CD4-positive, alpha-beta T cell treated with Interleukin-2 at 100 ng/mL for 4 hours (primary cell): ENCODE measurements at regions not wholly inside any gene's neighbourhood (a gene's known extent, or its start where the extent isn't known, plus 50 kb on each side); places are given as distances from the start of the nearest gene placed in this dataset.
"Not testable (repeated sequence)": the region's sequence is repeated elsewhere in the genome, so short reads cannot be mapped to it uniquely, and the experiment has no call there.

ENCODE experiments used
- DNase-seq: peaks from one replicate; pipeline ENCODE4 v3.0.0-alpha.2; 2020; ENCODE audit warnings: low spot score

- DNase-seq = no peak
Measured at GRCh38 chr1:200281201-200281835, 128.5 kb downstream of the ZNF281 start.

GRCh38 chr1:200279810-200280411 is 129.9 kb downstream of the ZNF281 start:
- DNase-seq = peak; percentile 38

GRCh38 chr1:200275816-200276453 is 133.9 kb downstream of the ZNF281 start:
- DNase-seq = no peak

GRCh38 chr1:200275415-200275814 is 134.4 kb downstream of the ZNF281 start:
- DNase-seq = no peak

DNA sequence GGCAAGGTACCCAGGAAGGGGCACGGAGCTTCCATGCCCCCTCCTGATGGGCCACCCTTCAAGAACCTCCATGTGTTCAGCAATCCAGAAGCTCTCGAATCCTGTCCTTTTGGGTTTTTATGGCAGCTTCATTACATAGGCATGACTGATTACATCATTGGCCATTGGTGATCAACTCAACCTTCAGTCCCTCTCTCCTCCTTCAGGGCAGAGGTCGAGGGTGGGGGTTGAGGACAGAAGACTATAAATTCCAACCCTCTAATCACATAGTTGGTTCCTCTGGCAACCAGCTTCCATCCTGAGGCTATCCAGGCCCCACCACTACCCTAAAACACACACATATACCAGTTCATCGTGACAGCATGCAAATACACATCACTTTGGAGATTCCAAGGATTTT is 135.7 kb downstream of the ZNF281 start:
- no peak for DNase-seq

GRCh38 chr1:200272481-200273068 is 137.3 kb downstream of the ZNF281 start:
- no peak for DNase-seq

GRCh38 chr1:200269256-200269655 is 140.6 kb downstream of the ZNF281 start:
- no peak for DNase-seq

GRCh38 chr1:200267937-200268336 is 141.9 kb downstream of the ZNF281 start:
- DNase-seq = no peak

DNA sequence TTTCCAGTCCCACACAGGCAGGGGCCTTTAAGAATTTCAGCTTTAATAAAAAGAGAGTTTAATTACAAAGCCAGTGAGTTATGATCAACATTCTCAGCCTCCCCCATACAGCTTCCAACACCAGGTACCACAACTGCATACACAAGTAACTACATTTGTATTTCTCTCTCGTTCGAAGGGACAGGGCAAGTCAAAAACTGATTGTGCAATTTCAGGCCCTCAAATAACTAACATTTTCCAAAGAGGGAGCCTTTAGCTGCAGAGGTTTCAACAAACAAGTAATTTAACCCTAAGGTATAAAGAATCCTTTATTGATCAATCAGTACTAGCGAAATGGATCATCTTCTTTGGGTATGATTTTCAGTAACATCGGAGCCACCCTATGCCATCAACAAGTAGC is 142.4 kb downstream of the ZNF281 start:
- no peak for DNase-seq

DNA sequence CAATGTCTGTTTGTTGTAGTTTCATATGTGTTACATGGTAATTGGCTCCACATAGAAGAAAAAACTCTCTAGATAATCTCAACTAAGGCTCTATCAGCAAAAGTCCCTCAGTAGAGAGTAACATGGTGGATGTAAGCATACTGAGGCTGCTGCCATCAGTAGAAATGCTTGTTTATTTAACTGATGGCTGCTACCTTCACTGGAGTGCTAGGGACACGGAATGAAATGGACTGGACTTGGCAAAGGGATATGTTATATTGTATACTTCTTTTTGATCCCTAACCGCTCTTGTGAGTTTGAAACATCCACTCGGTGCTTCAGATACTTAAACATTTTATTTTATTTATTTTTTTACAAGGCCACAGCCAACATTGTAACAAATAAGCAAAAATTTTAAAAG is 143.0 kb downstream of the ZNF281 start:
- DNase-seq = no peak

- DNase-seq = no peak
Measured at GRCh38 chr1:200265881-200266280, 144.0 kb downstream of the ZNF281 start.

DNA sequence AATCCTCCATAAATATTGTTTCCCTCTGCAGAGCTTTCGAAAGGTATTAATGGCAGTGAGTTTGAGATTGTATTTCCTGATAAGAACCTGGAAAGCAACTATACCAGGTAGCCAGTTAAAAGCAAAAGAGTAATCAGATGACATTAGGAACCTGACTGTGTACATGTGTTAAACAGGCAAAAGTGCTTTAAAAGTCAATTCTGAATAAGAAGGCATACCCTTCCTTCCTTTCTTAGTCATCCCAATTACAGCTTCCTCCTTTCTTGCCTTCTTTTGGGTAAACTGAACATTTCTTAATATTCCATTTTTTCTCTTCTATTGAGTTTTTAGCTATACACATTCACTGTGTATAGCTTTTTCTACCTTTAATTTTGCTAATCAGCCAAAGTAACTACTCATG is 144.7 kb downstream of the ZNF281 start:
- DNase-seq = no peak

DNA sequence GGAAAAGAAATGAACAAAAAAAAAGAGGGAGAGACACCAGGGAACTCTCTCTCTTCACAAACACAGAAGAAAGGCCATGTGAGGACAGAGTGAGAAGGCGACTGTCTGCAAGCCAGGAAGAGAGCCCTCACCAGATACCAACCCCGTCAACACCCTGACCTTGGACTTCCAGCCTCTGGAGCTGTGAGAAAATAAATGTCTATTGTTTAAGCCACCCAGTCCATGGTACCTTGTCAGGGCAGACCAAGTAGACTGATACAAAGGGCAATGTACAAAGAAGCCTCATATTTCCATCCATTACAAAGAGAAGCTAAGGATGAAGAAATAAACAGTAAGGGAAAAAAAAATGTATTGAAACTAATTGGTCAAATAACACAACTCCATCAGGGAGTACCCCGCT is 146.6 kb downstream of the ZNF281 start:
- DNase-seq = no peak

- DNase-seq = no peak
Measured at GRCh38 chr1:200262326-200262965, 147.4 kb downstream of the ZNF281 start.

- no peak for DNase-seq
Measured at GRCh38 chr1:200260597-200261335, 149.1 kb downstream of the ZNF281 start.

DNA sequence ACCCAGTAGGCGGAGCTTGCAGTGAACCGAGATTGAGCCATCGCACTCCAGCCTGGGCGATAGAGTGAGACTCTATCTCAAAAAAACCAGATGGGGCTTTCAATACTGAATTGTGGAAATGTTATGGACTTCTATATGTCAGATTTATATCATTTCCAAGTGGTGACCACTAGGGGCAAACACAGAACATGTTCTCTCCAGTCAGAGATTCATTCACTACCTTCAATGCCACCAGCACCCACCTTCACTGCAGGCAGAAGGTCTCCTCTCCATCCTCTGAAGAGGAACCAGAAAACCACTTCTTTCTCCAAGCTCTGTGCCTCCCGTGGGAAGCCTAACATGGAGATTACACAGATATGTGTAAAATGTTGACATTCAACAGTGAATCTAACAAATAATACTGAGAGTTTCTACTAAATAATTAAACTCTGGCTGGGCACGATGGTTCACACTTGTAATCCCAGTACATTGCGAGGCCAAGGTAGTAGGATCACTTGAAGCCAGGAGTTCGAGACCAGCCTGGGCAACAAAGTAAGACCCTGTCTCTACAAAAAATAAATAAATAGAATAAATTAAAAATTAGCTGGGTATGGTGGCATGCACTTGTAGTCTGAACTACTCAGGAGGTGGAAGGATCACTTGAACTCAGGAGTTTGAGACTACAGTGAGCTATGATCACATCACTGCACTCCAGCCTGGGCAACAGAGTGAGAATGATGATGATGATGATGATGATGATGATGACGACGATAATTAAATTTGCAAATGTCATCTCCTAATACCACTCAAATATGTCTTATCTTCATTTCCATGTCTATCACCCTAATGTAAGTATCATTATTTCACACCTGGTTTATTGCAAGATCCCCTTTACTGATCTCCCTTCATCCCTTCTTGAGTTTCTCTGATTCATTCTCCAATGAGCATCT is 151.1 kb downstream of the ZNF281 start:
- no peak for DNase-seq

GRCh38 chr1:200257235-200257634 is 152.6 kb downstream of the ZNF281 start:
- DNase-seq = no peak

GRCh38 chr1:200254602-200255001 is 155.2 kb downstream of the ZNF281 start:
- DNase-seq = not testable (repeated sequence)

GRCh38 chr1:200253774-200254495 is 155.9 kb downstream of the ZNF281 start:
- no peak for DNase-seq

- DNase-seq = no peak
Measured at GRCh38 chr1:200252531-200252930, 157.3 kb downstream of the ZNF281 start.
